IMR-90 (cell line): ENCODE measurements at regions not wholly inside any gene's neighbourhood (a gene's known extent, or its start where the extent isn't known, plus 50 kb on each side); places are given as distances from the start of the nearest gene placed in this dataset.

Experiments
- ATAC-seq: fragments of 200-7000 bp; cut with Tn5 transposase; 2 replicates; pipeline ENCODE4 v1.9.1; 2020; ENCODE audit warnings: low read depth, mild to moderate bottlenecking, moderate library complexity
- BruUV-seq: library from RNA; stranded (reverse); fragments of 400-500 nt; replicated peaks from 2 replicates; lab custom pipeline; 2021; lab: Mats Ljungman, UMichigan
- CTCF ChIA-PET: fragments of 300-600 bp; formaldehyde crosslinking; extraction: SDS; loops from one replicate; lab custom pipeline; 2021; ENCODE audit warnings: antibody characterized with exemption; lab: Yijun Ruan, JAX
- POLR2A ChIA-PET: fragments of 300-600 bp; sonication (Branson Sonifier 250); formaldehyde crosslinking; loops from one replicate; lab custom pipeline; 2022; ENCODE audit warnings: antibody characterized with exemption; ENCODE audit not compliant: unreplicated experiment; lab: Charles Lee
- DNase-seq: peaks from one replicate; pipeline ENCODE4 v3.0.0; 2013
- H2AFZ ChIP-seq: replicated peaks from 2 replicates; pipeline ENCODE3; 2013; ENCODE audit warnings: low read length, mild to moderate bottlenecking; ENCODE audit not compliant: poor library complexity
- H2AK5ac ChIP-seq: 2 replicates; pipeline ENCODE4 v1.6.1; 2013; ENCODE audit warnings: low read depth, low read length, inconsistent platforms
- H2AK9ac ChIP-seq: replicated peaks from 2 replicates; pipeline ENCODE3; 2013; ENCODE audit warnings: mild to moderate bottlenecking, low read depth, low read length, moderate library complexity; ENCODE audit not compliant: poor library complexity
- H2BK120ac ChIP-seq: 2 replicates; pipeline ENCODE4 v1.6.1; 2013; ENCODE audit warnings: low read depth, low read length, inconsistent platforms
- H2BK15ac ChIP-seq: 3 replicates; pipeline ENCODE4 v1.6.1; 2013; ENCODE audit warnings: low read depth, low read length, inconsistent platforms
- H2BK20ac ChIP-seq: 2 replicates; pipeline ENCODE4 v1.6.1; 2013; ENCODE audit warnings: low read depth, mild to moderate bottlenecking, inconsistent platforms, low read length, moderate library complexity
- H2BK5ac ChIP-seq: 2 replicates; pipeline ENCODE4 v1.6.1; 2013; ENCODE audit warnings: mild to moderate bottlenecking, low read depth, low read length, inconsistent platforms; ENCODE audit not compliant: poor library complexity, severe bottlenecking
- H3K14ac ChIP-seq: replicated peaks from 2 replicates; pipeline ENCODE4 v1.6.1; 2013; ENCODE audit warnings: low read depth, low read length, inconsistent platforms
- H3K18ac ChIP-seq: 2 replicates; pipeline ENCODE4 v1.6.1; 2013; ENCODE audit warnings: low read depth, low read length, control low read depth
- H3K23ac ChIP-seq: 2 replicates; pipeline ENCODE4 v1.6.1; 2013; ENCODE audit warnings: low read depth, low read length, inconsistent platforms
- H3K27ac ChIP-seq: 2 replicates; pipeline ENCODE4 v1.5.1; 2013; ENCODE audit warnings: mild to moderate bottlenecking, control low read depth, low read length; ENCODE audit not compliant: insufficient read depth
- H3K27me3 ChIP-seq: 2 replicates; pipeline ENCODE4 v1.6.1; 2013; ENCODE audit warnings: low read length; ENCODE audit not compliant: control insufficient read depth, insufficient read depth
- H3K36me3 ChIP-seq: 2 replicates; pipeline ENCODE4 v1.6.1; 2013; ENCODE audit warnings: low read length, mixed read lengths; ENCODE audit not compliant: control insufficient read depth, insufficient read depth
- H3K4ac ChIP-seq: 2 replicates; pipeline ENCODE4 v1.6.1; 2013; ENCODE audit warnings: low read depth, low read length, inconsistent platforms
- H3K4me1 ChIP-seq: 2 replicates; pipeline ENCODE4 v1.6.1; 2013; ENCODE audit warnings: low read length, mixed read lengths; ENCODE audit not compliant: control insufficient read depth, insufficient read depth
- H3K4me2 ChIP-seq: 2 replicates; pipeline ENCODE4 v1.6.1; 2013; ENCODE audit warnings: low read depth, mild to moderate bottlenecking, control low read depth, low read length, moderate library complexity
- H3K4me3 ChIP-seq: 2 replicates; pipeline ENCODE4 v1.5.1; 2013; ENCODE audit warnings: low read depth, mild to moderate bottlenecking, control low read depth, low read length, moderate library complexity; ENCODE audit not compliant: insufficient read depth
- H3K56ac ChIP-seq: 2 replicates; pipeline ENCODE4 v1.6.1; 2013; ENCODE audit warnings: low read length, inconsistent platforms; ENCODE audit not compliant: insufficient read depth; ENCODE audit errors: extremely low read depth
- H3K79me1 ChIP-seq, 2 experiments: 2 replicates each; pipeline ENCODE4 v1.6.1; 2013; ENCODE audit warnings: low read length in 2 of 2, inconsistent platforms in 1 of 2, low read depth in 1 of 2
- H3K9ac ChIP-seq: 2 replicates; pipeline ENCODE4 v1.6.1; 2013; ENCODE audit warnings: low read depth, low read length, control low read depth
- H3K9me1 ChIP-seq: 2 replicates; pipeline ENCODE4 v1.6.1; 2013; ENCODE audit warnings: low read length, inconsistent platforms; ENCODE audit not compliant: insufficient read depth
- H3K9me3 ChIP-seq: 2 replicates; pipeline ENCODE4 v1.6.1; 2013; ENCODE audit warnings: low read length; ENCODE audit not compliant: control insufficient read depth, insufficient read depth
- H4K20me1 ChIP-seq: 2 replicates; pipeline ENCODE4 v1.6.1; 2013; ENCODE audit warnings: low read length, inconsistent platforms; ENCODE audit not compliant: insufficient read depth
- H4K5ac ChIP-seq: 2 replicates; pipeline ENCODE4 v1.6.1; 2013; ENCODE audit warnings: mild to moderate bottlenecking, low read depth, low read length, control low read depth
- H4K8ac ChIP-seq, 2 experiments: 2 replicates each; pipeline ENCODE4 v1.6.1; 2013; ENCODE audit warnings: low read depth in 2 of 2, low read length in 2 of 2, control low read depth in 1 of 2, inconsistent platforms in 1 of 2
- H4K91ac ChIP-seq: 2 replicates; pipeline ENCODE4 v1.6.1; 2013; ENCODE audit warnings: low read depth, low read length, inconsistent platforms; ENCODE audit not compliant: insufficient read depth
- BHLHE40 ChIP-seq: fragments of 150-350 bp; IDR thresholded peaks from 2 replicates; pipeline ENCODE4 v1.6.1; 2016; ENCODE audit warnings: mild to moderate bottlenecking, low read depth, low read length
- CEBPB ChIP-seq: IDR thresholded peaks from 2 replicates; pipeline ENCODE4 v1.6.1; 2012; ENCODE audit warnings: low read depth, low read length, improper control_type of control experiment
- CHD1 ChIP-seq: IDR thresholded peaks from 2 replicates; pipeline ENCODE4 v1.6.1; 2012; ENCODE audit warnings: low read depth, low read length, improper control_type of control experiment
- CTCF ChIP-seq: conservative IDR thresholded peaks from 2 replicates; pipeline ENCODE4 v1.5.1; 2012; ENCODE audit warnings: mild to moderate bottlenecking, low read depth, low read length, improper control_type of control experiment
- ELK1 ChIP-seq: fragments of 150-350 bp; IDR thresholded peaks from 2 replicates; pipeline ENCODE4 v1.6.1; 2016; ENCODE audit warnings: low read depth, mild to moderate bottlenecking, low read length, moderate library complexity, borderline replicate concordance
- FOS ChIP-seq: fragments of 150-350 bp; IDR thresholded peaks from 2 replicates; pipeline ENCODE4 v1.6.1; 2016; ENCODE audit warnings: low read depth, low read length
- MAFK ChIP-seq: IDR thresholded peaks from 2 replicates; pipeline ENCODE4 v1.6.1; 2012; ENCODE audit warnings: low read depth, low read length, improper control_type of control experiment
- MAZ ChIP-seq: IDR thresholded peaks from 2 replicates; pipeline ENCODE4 v1.6.1; 2012; ENCODE audit warnings: low read depth, mild to moderate bottlenecking, low read length, improper control_type of control experiment, moderate library complexity, borderline replicate concordance
- MXI1 ChIP-seq: IDR thresholded peaks from 2 replicates; pipeline ENCODE4 v1.6.1; 2012; ENCODE audit warnings: low read depth, mild to moderate bottlenecking, low read length, moderate library complexity, borderline replicate concordance
- NFE2L2 ChIP-seq: fragments of 150-350 bp; IDR thresholded peaks from 2 replicates; pipeline ENCODE4 v1.6.1; 2016; ENCODE audit warnings: low read depth, mild to moderate bottlenecking, low read length
- POLR2A ChIP-seq: IDR thresholded peaks from 2 replicates; pipeline ENCODE4 v1.6.1; 2012; ENCODE audit warnings: mild to moderate bottlenecking, low read depth, low read length
- RAD21 ChIP-seq: IDR thresholded peaks from 2 replicates; pipeline ENCODE4 v1.6.1; 2012; ENCODE audit warnings: low read length, improper control_type of control experiment
- RCOR1 ChIP-seq: IDR thresholded peaks from 2 replicates; pipeline ENCODE4 v1.6.1; 2012; ENCODE audit warnings: mild to moderate bottlenecking, low read length, improper control_type of control experiment; ENCODE audit not compliant: insufficient replicate concordance
- RFX5 ChIP-seq: IDR thresholded peaks from 2 replicates; pipeline ENCODE4 v1.8.0; 2012; ENCODE audit warnings: low read depth, mild to moderate bottlenecking, low read length, moderate library complexity
- SMC3 ChIP-seq: fragments of 150-350 bp; IDR thresholded peaks from 2 replicates; pipeline ENCODE4 v1.6.1; 2016; ENCODE audit warnings: low read depth, mild to moderate bottlenecking, antibody characterized with exemption, low read length, moderate library complexity
- USF2 ChIP-seq: fragments of 150-350 bp; IDR thresholded peaks from 2 replicates; pipeline ENCODE4 v1.6.1; 2017; ENCODE audit warnings: mild to moderate bottlenecking, antibody characterized with exemption, low read length, low read depth
- WGBS, 2 experiments: methylation state at CpG; one replicate each; pipeline versions ENCODE4 v1.1.5 to v1.1.7; 2013; ENCODE audit warnings: missing lambda C conversion rate in 2 of 2; ENCODE audit not compliant: insufficient read length in 1 of 2; ENCODE audit errors: extremely low coverage in 2 of 2; 5-methylcytosine and 5-hydroxymethylcytosine counted together
- dilution Hi-C: fragments of 300-500 bp; cut with HindIII; formaldehyde crosslinking; loops from one replicate; pipeline ENCODE4 v1.14.3; 2018; ENCODE audit warnings: low sequenced_read_pairs; ENCODE audit not compliant: unreplicated experiment
- in situ Hi-C: fragments of 300-500 bp; cut with MboI; formaldehyde crosslinking; loops from 3 replicates; pipeline ENCODE4 v1.14.3; 2019; ENCODE audit warnings: low sequenced_read_pairs, inconsistent platforms, mixed read lengths
- intact Hi-C: fragments of 100-400 bp; cut with micrococcal nuclease; formaldehyde crosslinking; loops from 2 replicates; pipeline ENCODE4 v1.10.0; 2022

GRCh38 chr15:91357011-91357410 lies 257.0 kb downstream of the SV2B start:
- in situ Hi-C loops = no loop called here
- no peak overlapping the region for H2BK20ac ChIP-seq
- no peak overlapping the region for H3K18ac ChIP-seq
- no peaks in the 10 kb centered on the region for H3K79me1 ChIP-seq
- H2AK9ac ChIP-seq = no peak overlapping the region
- H3K14ac ChIP-seq = no peak overlapping the region
- no peak overlapping the region for H3K23ac ChIP-seq
- no CpG with 5 or more reads among the region's 3 CpGs for WGBS, 2 experiments
- H4K20me1 ChIP-seq = no peaks in the 10 kb centered on the region
- H3K36me3 ChIP-seq = no peaks in the 10 kb centered on the region
- H3K4me2 ChIP-seq = no peak overlapping the region
- H3K9me1 ChIP-seq = no peaks in the 10 kb centered on the region
- TF ChIP-seq BHLHE40 (no peak), CHD1 (no peak), NFE2L2 (no peak), CTCF (no peak), ELK1 (no peak), RAD21 (no peak), POLR2A (no peak), FOS (no peak), MXI1 (no peak), SMC3 (no peak), USF2 (no peak), CEBPB (no peak), MAFK (no peak), MAZ (no peak), RCOR1 (no peak), RFX5 (no peak)
- H3K4me1 ChIP-seq = no peaks in the 10 kb centered on the region
- no peak overlapping the region for H4K5ac ChIP-seq
- no peak overlapping the region for H3K4ac ChIP-seq
- no peak overlapping the region for H3K4me3 ChIP-seq
- H2BK5ac ChIP-seq = no peak overlapping the region
- no peak overlapping the region for H2AK5ac ChIP-seq
- ATAC-seq = no peak
- no TSS peak for BruUV-seq
- H2BK120ac ChIP-seq = no peak overlapping the region
- no peak for DNase-seq
- H4K91ac ChIP-seq = no peak overlapping the region
- dilution Hi-C loops = no loop called here
- ChIA-PET CTCF (no interaction called here), POLR2A (no interaction called here)
- no peak overlapping the region for H2AFZ ChIP-seq
- H3K9me3 ChIP-seq = no peaks in the 10 kb centered on the region
- H4K8ac ChIP-seq = no peak overlapping the region
- no peaks in the 10 kb centered on the region for H3K27me3 ChIP-seq
- intact Hi-C loops = no loop called here
- H2BK15ac ChIP-seq = no peak overlapping the region
- H3K56ac ChIP-seq = no peak overlapping the region
- H3K27ac ChIP-seq = no peak overlapping the region
- H3K9ac ChIP-seq = no peak overlapping the region
